ENCODE measurements at regions not wholly inside any gene's neighbourhood (a gene's known extent, or its start where the extent isn't known, plus 50 kb on each side); places are given as distances from the start of the nearest gene placed in this dataset.

- TF ChIP-seq LEF1 (IDR thresholded peaks at IDR 0.05; ENCODE audit: borderline replicate concordance) (no peak), SP1 (IDR thresholded peaks at IDR 0.05) (no peak), FOXA1 (IDR thresholded peaks at IDR 0.05) (no peak), L3MBTL2 (conservative IDR thresholded peaks at IDR 0.05) (no peak), CTBP1 (IDR thresholded peaks at IDR 0.05; ENCODE audit: borderline replicate concordance) (no peak), BHLHE40 (IDR thresholded peaks at IDR 0.05; ENCODE audit: borderline replicate concordance) (no peak), SUZ12 (IDR thresholded peaks at IDR 0.05) (no peak), FOXM1 (IDR thresholded peaks at IDR 0.05; ENCODE audit: borderline replicate concordance) (no peak)
These were observed 264.7 kb upstream of the B3GAT1 start for GRCh38 chr11:134676516-134677287.
